HG03025 (cell line): ENCODE measurements at regions not wholly inside any gene's neighbourhood (a gene's known extent, or its start where the extent isn't known, plus 50 kb on each side); places are given as distances from the start of the nearest gene placed in this dataset.
"Not testable (repeated sequence)": the region's sequence is repeated elsewhere in the genome, so short reads cannot be mapped to it uniquely, and the experiment has no call there.

ENCODE experiments used
- ATAC-seq: cut with Tn5 transposase; IDR thresholded peaks from one replicate; pipeline ENCODE4 v1.9.1; 2021; ENCODE audit warnings: mild to moderate bottlenecking, moderate library complexity; ENCODE audit not compliant: unreplicated experiment, low FRiP score

GRCh38 chr1:70737125-70737524 lies 310.5 kb downstream of the PTGER3 start:
- ATAC-seq: no peak

GRCh38 chr1:70738624-70739023 lies 309.0 kb downstream of the PTGER3 start:
- no peak for ATAC-seq

GRCh38 chr1:70745199-70745598 lies 302.4 kb downstream of the PTGER3 start:
- ATAC-seq: no peak

GRCh38 chr1:70746062-70746461 lies 301.6 kb downstream of the PTGER3 start:
- not testable (repeated sequence) for ATAC-seq

GRCh38 chr1:70747123-70747522 lies 300.5 kb downstream of the PTGER3 start:
- ATAC-seq: not testable (repeated sequence)

- not testable (repeated sequence) for ATAC-seq
These were observed 295.8 kb downstream of the PTGER3 start for GRCh38 chr1:70751676-70752287.

- ATAC-seq: no peak
These were observed 292.9 kb downstream of the PTGER3 start for GRCh38 chr1:70754701-70755100.

GRCh38 chr1:70760154-70760553 lies 287.5 kb downstream of the PTGER3 start:
- no peak for ATAC-seq

- ATAC-seq: no peak
These were observed 285.2 kb downstream of the PTGER3 start for GRCh38 chr1:70762386-70762785.

GRCh38 chr1:70764747-70765146 lies 282.9 kb downstream of the PTGER3 start:
- ATAC-seq: no peak

- no peak for ATAC-seq
These were observed 280.2 kb downstream of the PTGER3 start for GRCh38 chr1:70767377-70767776.

- ATAC-seq: no peak
These were observed 279.4 kb downstream of the PTGER3 start for GRCh38 chr1:70768216-70768615.

GRCh38 chr1:70778056-70778762 lies 269.4 kb downstream of the PTGER3 start:
- no peak for ATAC-seq

- ATAC-seq: no peak
These were observed 268.7 kb downstream of the PTGER3 start for GRCh38 chr1:70778934-70779333.

GRCh38 chr1:70779571-70779970 lies 268.0 kb downstream of the PTGER3 start:
- ATAC-seq: no peak

- no peak for ATAC-seq
These were observed 262.3 kb downstream of the PTGER3 start for GRCh38 chr1:70785287-70785686.

GRCh38 chr1:70790232-70790923 lies 257.2 kb downstream of the PTGER3 start:
- ATAC-seq: no peak

- not testable (repeated sequence) for ATAC-seq
These were observed 252.6 kb downstream of the PTGER3 start for GRCh38 chr1:70795064-70795463.

- not testable (repeated sequence) for ATAC-seq
These were observed 251.3 kb downstream of the PTGER3 start for GRCh38 chr1:70796298-70796697.

- not testable (repeated sequence) for ATAC-seq
These were observed 245.0 kb downstream of the PTGER3 start for GRCh38 chr1:70802625-70803024.

- no peak for ATAC-seq
These were observed 242.0 kb downstream of the PTGER3 start for GRCh38 chr1:70805641-70806040.
